Chondrocyte (in vitro differentiated cells): ENCODE measurements at regions not wholly inside any gene's neighbourhood (a gene's known extent, or its start where the extent isn't known, plus 50 kb on each side); places are given as distances from the start of the nearest gene placed in this dataset.

Experiments
- DNase-seq: peaks from one replicate; pipeline ENCODE4 v3.0.0; 2021; ENCODE audit warnings: mixed read lengths, low spot score
- H3K27ac Mint-ChIP-seq: one replicate; pipeline ENCODE4 v1.8.0; 2021; ENCODE audit warnings: mild to moderate bottlenecking, moderate library complexity, mixed read lengths; ENCODE audit not compliant: unreplicated experiment
- H3K27me3 Mint-ChIP-seq: 2 replicates; pipeline ENCODE4 v1.8.0; 2021; ENCODE audit warnings: low read depth, mixed read lengths
- H3K36me3 Mint-ChIP-seq: 2 replicates; pipeline ENCODE4 v1.8.0; 2021; ENCODE audit warnings: low read depth, mixed read lengths
- H3K4me1 Mint-ChIP-seq: 2 replicates; pipeline ENCODE4 v1.8.0; 2021; ENCODE audit warnings: low read depth, mild to moderate bottlenecking, mixed read lengths
- H3K4me3 Mint-ChIP-seq: one replicate; pipeline ENCODE4 v1.8.0; 2021; ENCODE audit warnings: mild to moderate bottlenecking, moderate library complexity, mixed read lengths; ENCODE audit not compliant: unreplicated experiment
- H3K9me3 Mint-ChIP-seq: 2 replicates; pipeline ENCODE4 v1.8.0; 2021; ENCODE audit warnings: low read depth, mixed read lengths
- CTCF ChIP-seq: fragments of 200-600 bp; sonication (generic); IDR thresholded peaks from 2 replicates; pipeline ENCODE4 v1.5.0; 2021; ENCODE audit warnings: antibody characterized with exemption, mild to moderate bottlenecking, moderate library complexity

DNA sequence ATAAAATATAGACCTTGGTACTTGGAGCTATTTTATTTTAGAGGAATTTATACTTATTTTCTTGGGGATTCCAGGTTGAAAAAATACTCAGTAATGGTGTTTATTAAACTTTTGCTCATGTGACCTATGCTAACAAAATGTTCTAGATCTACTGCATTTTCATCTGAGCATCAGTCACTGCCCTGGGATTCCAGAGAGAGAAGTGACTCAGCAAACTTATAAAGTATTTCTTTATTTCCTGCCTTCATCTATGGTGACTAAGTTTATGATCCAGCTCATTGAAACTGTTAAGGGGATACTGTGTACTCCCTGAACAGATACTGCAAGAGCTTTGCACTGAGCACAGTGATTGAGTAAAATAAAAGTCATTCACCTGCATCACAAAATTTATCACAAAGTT lies 298.5 kb upstream of the CDH18 start:
- no peak for DNase-seq
- no peak for TF ChIP-seq CTCF
- Mint-ChIP-seq H3K27me3 (peaks cover 2% of the 10 kb centered on the region), H3K9me3 (peaks cover 3% of the 10 kb centered on the region), H3K4me3 (no peak overlapping the region), H3K36me3 (no peaks in the 10 kb centered on the region), H3K4me1 (no peaks in the 10 kb centered on the region), H3K27ac (no peak overlapping the region)

- no peaks in the 10 kb centered on the region for H3K27me3 Mint-ChIP-seq
- H3K27ac Mint-ChIP-seq: no peak overlapping the region
- DNase-seq: no peak
- H3K9me3 Mint-ChIP-seq: peaks cover 10% of the 10 kb centered on the region
- TF ChIP-seq CTCF: no peak
- H3K36me3 Mint-ChIP-seq: no peaks in the 10 kb centered on the region
- H3K4me1 Mint-ChIP-seq: peaks cover 4% of the 10 kb centered on the region
- H3K4me3 Mint-ChIP-seq: no peak overlapping the region
Measured at GRCh38 chr5:20276959-20277263, 288.9 kb upstream of the CDH18 start.

GRCh38 chr5:20276061-20276958 lies 288.3 kb upstream of the CDH18 start:
- no peaks in the 10 kb centered on the region for H3K36me3 Mint-ChIP-seq
- H3K27ac Mint-ChIP-seq: no peak overlapping the region
- peaks cover 6% of the 10 kb centered on the region for H3K9me3 Mint-ChIP-seq
- H3K4me3 Mint-ChIP-seq: no peak overlapping the region
- no peak for TF ChIP-seq CTCF
- no peak for DNase-seq
- no peaks in the 10 kb centered on the region for H3K27me3 Mint-ChIP-seq
- peaks cover 4% of the 10 kb centered on the region for H3K4me1 Mint-ChIP-seq

DNA sequence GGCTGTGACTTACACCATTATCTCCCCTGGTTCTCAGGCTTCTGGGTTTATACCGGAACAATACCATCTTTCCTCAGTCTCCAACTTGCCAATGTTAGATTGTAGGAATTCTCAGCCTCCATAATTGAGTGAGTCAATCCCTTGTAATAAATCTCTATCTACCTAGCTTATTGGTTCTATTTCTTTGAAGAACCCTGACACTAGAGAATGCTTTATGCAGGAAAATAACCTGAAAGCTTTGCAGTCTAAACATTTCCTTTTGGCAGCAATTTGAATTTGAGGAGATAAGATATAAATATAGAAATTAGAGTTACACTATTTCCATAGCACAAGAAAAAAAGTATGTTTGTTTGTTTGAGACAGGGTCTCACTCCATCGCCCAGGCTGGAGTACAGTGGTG lies 278.1 kb upstream of the CDH18 start:
- no peak overlapping the region for H3K4me3 Mint-ChIP-seq
- no peak for TF ChIP-seq CTCF
- H3K9me3 Mint-ChIP-seq: peaks cover 13% of the 10 kb centered on the region
- no peak for DNase-seq
- no peaks in the 10 kb centered on the region for H3K36me3 Mint-ChIP-seq
- no peaks in the 10 kb centered on the region for H3K27me3 Mint-ChIP-seq
- H3K27ac Mint-ChIP-seq: no peak overlapping the region
- no peaks in the 10 kb centered on the region for H3K4me1 Mint-ChIP-seq

GRCh38 chr5:20262896-20263295 lies 274.9 kb upstream of the CDH18 start:
- DNase-seq: no peak
- H3K9me3 Mint-ChIP-seq: peaks cover 1% of the 10 kb centered on the region
- no peaks in the 10 kb centered on the region for H3K27me3 Mint-ChIP-seq
- no peak overlapping the region for H3K27ac Mint-ChIP-seq
- no peaks in the 10 kb centered on the region for H3K4me1 Mint-ChIP-seq
- no peaks in the 10 kb centered on the region for H3K36me3 Mint-ChIP-seq
- no peak overlapping the region for H3K4me3 Mint-ChIP-seq
- no peak for TF ChIP-seq CTCF
